ENCODE measurements at regions not wholly inside any gene's neighbourhood (a gene's known extent, or its start where the extent isn't known, plus 50 kb on each side); places are given as distances from the start of the nearest gene placed in this dataset.

- H3K9me3 ChIP-seq, result peaks cover 5% of the 10 kb centered on the region
- H3K4me1 ChIP-seq, result no peaks in the 10 kb centered on the region
- H3K4me3 ChIP-seq, result no peak overlapping the region
- no peak for TF ChIP-seq POLR2A (IDR thresholded peaks at IDR 0.05)
- no peak for TF ChIP-seq POLR2AphosphoS5 (IDR thresholded peaks at IDR 0.05; ENCODE audit: insufficient read depth in 1 of 2, low read depth in 1 of 2)
- TF ChIP-seq CTCF (IDR thresholded peaks at IDR 0.05), result no peak
- no peak for DNase-seq (ENCODE audit: extremely low spot score in 2 of 2)
- intact Hi-C loops (cut with DNase I), result no loop called here
- no peak overlapping the region for H3K27ac ChIP-seq
- no peaks in the 10 kb centered on the region for H3K36me3 ChIP-seq
- H3K27me3 ChIP-seq, result no peaks in the 10 kb centered on the region
Measured at GRCh38 chr6:93701526-93701925, 282.2 kb upstream of the EPHA7 start.

GRCh38 chr6:93685494-93685893, 266.1 kb upstream of the EPHA7 start:
- Histone ChIP-seq H3K4me1 (no peaks in the 10 kb centered on the region), H3K4me3 (no peak overlapping the region), H3K36me3 (no peaks in the 10 kb centered on the region), H3K9me3 (no peaks in the 10 kb centered on the region), H3K27me3 (no peaks in the 10 kb centered on the region), H3K27ac (no peak overlapping the region)
- DNase-seq (ENCODE audit: extremely low spot score in 2 of 2), result no peak
- intact Hi-C loops (cut with DNase I), result no loop called here
- TF ChIP-seq POLR2A (IDR thresholded peaks at IDR 0.05) (no peak), CTCF (IDR thresholded peaks at IDR 0.05) (no peak), POLR2AphosphoS5 (IDR thresholded peaks at IDR 0.05; ENCODE audit: insufficient read depth in 1 of 2, low read depth in 1 of 2) (no peak)

- intact Hi-C loops (cut with DNase I), result no loop called here
- H3K4me1 ChIP-seq, result no peaks in the 10 kb centered on the region
- DNase-seq (ENCODE audit: extremely low spot score in 2 of 2), result no peak
Measured at GRCh38 chr6:93684339-93684738, 265.0 kb upstream of the EPHA7 start.

GRCh38 chr6:93679836-93680235, 260.5 kb upstream of the EPHA7 start:
- Histone ChIP-seq H3K4me1 (no peaks in the 10 kb centered on the region), H3K36me3 (no peaks in the 10 kb centered on the region), H3K4me3 (no peak overlapping the region), H3K9me3 (no peaks in the 10 kb centered on the region), H3K27me3 (no peaks in the 10 kb centered on the region), H3K27ac (no peak overlapping the region)
- DNase-seq (ENCODE audit: extremely low spot score in 2 of 2), result no peak
- no peak for TF ChIP-seq CTCF (IDR thresholded peaks at IDR 0.05)
- TF ChIP-seq POLR2AphosphoS5 (IDR thresholded peaks at IDR 0.05; ENCODE audit: insufficient read depth in 1 of 2, low read depth in 1 of 2), result no peak
- TF ChIP-seq POLR2A (IDR thresholded peaks at IDR 0.05), result no peak
- intact Hi-C loops (cut with DNase I), result no loop called here

More at GRCh38 chr6:93684339-93684738, 265.0 kb upstream of the EPHA7 start:
- H3K9me3 ChIP-seq, result no peaks in the 10 kb centered on the region
- TF ChIP-seq POLR2A (IDR thresholded peaks at IDR 0.05), result no peak
- TF ChIP-seq CTCF (IDR thresholded peaks at IDR 0.05), result no peak
- no peak for TF ChIP-seq POLR2AphosphoS5 (IDR thresholded peaks at IDR 0.05; ENCODE audit: insufficient read depth in 1 of 2, low read depth in 1 of 2)
- H3K36me3 ChIP-seq, result no peaks in the 10 kb centered on the region
- no peak overlapping the region for H3K27ac ChIP-seq
- no peak overlapping the region for H3K4me3 ChIP-seq
- H3K27me3 ChIP-seq, result no peaks in the 10 kb centered on the region

- Histone ChIP-seq H3K27ac (no peak overlapping the region), H3K27me3 (no peaks in the 10 kb centered on the region), H3K4me3 (no peak overlapping the region), H3K9me3 (no peaks in the 10 kb centered on the region), H3K4me1 (no peaks in the 10 kb centered on the region), H3K36me3 (no peaks in the 10 kb centered on the region)
- TF ChIP-seq CTCF (IDR thresholded peaks at IDR 0.05) (no peak), POLR2A (IDR thresholded peaks at IDR 0.05) (no peak), POLR2AphosphoS5 (IDR thresholded peaks at IDR 0.05; ENCODE audit: insufficient read depth in 1 of 2, low read depth in 1 of 2) (no peak)
- intact Hi-C loops (cut with DNase I), result no loop called here
- DNase-seq (ENCODE audit: extremely low spot score in 2 of 2), result no peak
Measured at GRCh38 chr6:93678841-93679454, 259.6 kb upstream of the EPHA7 start.
